Lung (tissue), 11 donors: ENCODE measurements at regions not wholly inside any gene's neighbourhood (a gene's known extent, or its start where the extent isn't known, plus 50 kb on each side); places are given as distances from the start of the nearest gene placed in this dataset.

Experiments used
- ATAC-seq: fragments of 200-7000 bp; cut with Tn5 transposase; one replicate; pipeline ENCODE4 v1.9.1; 2020; ENCODE audit warnings: moderate number of reproducible peaks; ENCODE audit not compliant: insufficient read depth, low FRiP score
- DNase-seq, 3 donors: peaks; one replicate each; pipeline ENCODE4 v3.0.0-alpha.2; 2013 to 2017
- H3K27ac ChIP-seq, 2 donors: one replicate each; pipeline ENCODE4 v1.5.1; 2013; ENCODE audit warnings: mild to moderate bottlenecking in 2 of 2, moderate library complexity in 2 of 2, control low read depth in 1 of 2, inconsistent platforms in 1 of 2, low read depth in 1 of 2, low read length in 1 of 2
- H3K27me3 ChIP-seq, 3 donors: one replicate each; pipeline ENCODE4 v1.5.1; 2013; ENCODE audit warnings: low read length in 2 of 3; ENCODE audit not compliant: control insufficient read depth in 3 of 3, insufficient read depth in 3 of 3
- H3K36me3 ChIP-seq, 4 donors: one replicate each; pipeline ENCODE4 v1.5.1; 2013; ENCODE audit warnings: low read length in 4 of 4, mild to moderate bottlenecking in 1 of 4, moderate library complexity in 1 of 4; ENCODE audit not compliant: control insufficient read depth in 4 of 4, insufficient read depth in 4 of 4
- H3K4me1 ChIP-seq, 5 donors: one replicate each; pipeline ENCODE4 v1.5.1; 2013; ENCODE audit warnings: low read length in 5 of 5, mild to moderate bottlenecking in 2 of 5, moderate library complexity in 1 of 5; ENCODE audit not compliant: control insufficient read depth in 5 of 5, insufficient read depth in 5 of 5
- H3K4me3 ChIP-seq: one replicate; pipeline ENCODE4 v1.5.1; 2013; ENCODE audit warnings: mild to moderate bottlenecking, control low read depth, moderate library complexity
- H3K9ac ChIP-seq, 2 donors: one replicate each; pipeline ENCODE4 v1.5.1; 2013; ENCODE audit warnings: low read length in 2 of 2, control low read depth in 1 of 2; ENCODE audit not compliant: insufficient read depth in 1 of 2
- H3K9me3 ChIP-seq, 4 donors: one replicate each; pipeline ENCODE4 v1.5.1; 2013; ENCODE audit warnings: low read length in 3 of 4, mild to moderate bottlenecking in 1 of 4, moderate library complexity in 1 of 4; ENCODE audit not compliant: control insufficient read depth in 4 of 4, insufficient read depth in 3 of 4
- CTCF ChIP-seq: IDR thresholded peaks from 2 replicates; pipeline ENCODE4 v1.5.1; 2012; ENCODE audit warnings: mild to moderate bottlenecking; ENCODE audit errors: control extremely low read depth, extremely low read depth
- WGBS, 2 donors: extraction: QIAGEN DNeasy Blood & Tissue Kit; methylation state at CpG; one replicate each; pipeline ENCODE4 v1.1.7; 2013; 5-methylcytosine and 5-hydroxymethylcytosine counted together
- donor health status: control.
- donor health status: control.
- donor health status: Bipolar disorder and iron deficiency.
- donor health status: healthy.
- donor health status: DM: yes; HTN: yes; CAD: no.

- ATAC-seq (no peak), DNase-seq (no peak)
- Histone ChIP-seq H3K4me1 (no peaks in the 10 kb centered on the region), H3K9ac (no peak overlapping the region), H3K4me3 (no peak overlapping the region), H3K36me3 (no peaks in the 10 kb centered on the region), H3K27ac (no peak overlapping the region), H3K27me3 (no peaks in the 10 kb centered on the region), H3K9me3 (peaks cover 0 to 1% (median 0%) of the 10 kb centered on the region in 4 donors)
- TF ChIP-seq CTCF, result no peak
- 79 to 83% methylated on average over 3 of the region's 3 CpGs for WGBS, 2 donors
Observed at GRCh38 chr3:13966302-13966701, 86.4 kb upstream of the WNT7A start.

- DNase-seq (no peak), ATAC-seq (no peak)
- no peak for TF ChIP-seq CTCF
- no peak overlapping the region for H3K9ac ChIP-seq
- no peak overlapping the region for H3K4me3 ChIP-seq
- peaks cover 0 to 3% (median 0%) of the 10 kb centered on the region in 4 donors for H3K9me3 ChIP-seq
- H3K36me3 ChIP-seq, result no peaks in the 10 kb centered on the region
- no peaks in the 10 kb centered on the region for H3K27me3 ChIP-seq
- no peak overlapping the region for H3K27ac ChIP-seq
- H3K4me1 ChIP-seq, result no peaks in the 10 kb centered on the region
- WGBS, 2 donors, result 92 to 94% methylated on average over 4 of the region's 4 CpGs
Observed at GRCh38 chr3:13963137-13963886, 83.4 kb upstream of the WNT7A start.

GRCh38 chr3:13954741-13955483, 75.0 kb upstream of the WNT7A start:
- 83 to 89% methylated on average over 11 of the region's 11 CpGs for WGBS, 2 donors
- no peak for TF ChIP-seq CTCF
- no peak for DNase-seq

More at GRCh38 chr3:13954741-13955483, 75.0 kb upstream of the WNT7A start:
- H3K27me3 ChIP-seq, result no peaks in the 10 kb centered on the region
- H3K9me3 ChIP-seq, result peaks cover 0 to 2% (median 0%) of the 10 kb centered on the region in 4 donors
- no peak overlapping the region for H3K9ac ChIP-seq
- ATAC-seq, result no peak
- no peak overlapping the region for H3K4me3 ChIP-seq
- no peak overlapping the region for H3K27ac ChIP-seq
- H3K4me1 ChIP-seq, result no peaks in the 10 kb centered on the region
- H3K36me3 ChIP-seq, result no peaks in the 10 kb centered on the region
